ENCODE measurements at regions not wholly inside any gene's neighbourhood (a gene's known extent, or its start where the extent isn't known, plus 50 kb on each side); places are given as distances from the start of the nearest gene placed in this dataset.

DNA sequence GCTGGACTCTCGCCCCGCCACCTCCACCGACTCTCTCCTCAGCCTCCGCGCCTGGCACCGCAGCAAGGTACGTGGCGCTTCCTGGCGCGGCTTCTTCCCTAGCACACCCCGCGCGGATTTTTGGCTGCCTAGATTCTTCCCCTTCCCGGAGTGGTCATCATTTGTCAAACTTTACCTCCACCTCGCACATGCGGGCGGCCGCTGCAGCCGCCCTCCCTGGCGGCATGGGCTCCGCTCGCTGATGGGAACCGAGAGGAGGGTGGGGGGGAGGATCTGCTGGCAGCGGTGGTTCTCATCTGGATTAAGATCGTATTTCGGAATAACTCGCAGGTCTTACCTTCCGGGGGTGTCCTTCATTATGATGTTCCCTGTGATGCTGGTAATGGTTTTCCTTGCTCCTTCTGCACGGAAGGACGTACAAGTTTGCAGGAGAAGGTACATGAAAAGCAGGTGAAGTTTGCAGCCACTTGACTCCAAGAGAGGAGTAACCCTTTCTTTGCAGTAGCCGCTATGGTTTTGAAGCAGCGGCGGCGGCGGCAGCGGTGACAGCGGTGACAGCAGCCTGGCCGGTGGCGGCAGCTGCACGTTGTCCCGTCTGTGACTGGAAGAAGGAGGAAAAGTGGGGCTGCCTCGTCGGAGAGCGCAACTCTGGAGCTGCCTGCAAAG is 2183.9 kb upstream of the TENM3 start:
- TF ChIP-seq POLR2A (IDR thresholded peaks at IDR 0.05; ENCODE audit: low read depth, low read length) (no peak), POLR2AphosphoS5 (IDR thresholded peaks at IDR 0.05; ENCODE audit: low read depth, low read length) (no peak)
